HL-60 (cell line): ENCODE measurements at regions not wholly inside any gene's neighbourhood (a gene's known extent, or its start where the extent isn't known, plus 50 kb on each side); places are given as distances from the start of the nearest gene placed in this dataset.

Source experiments
- GABPA ChIP-seq: IDR thresholded peaks from 2 replicates; pipeline ENCODE4 v1.6.1; 2012; ENCODE audit warnings: low read depth
- POLR2AphosphoS5 ChIP-seq: IDR thresholded peaks from 2 replicates; pipeline ENCODE4 v1.6.1; 2012; ENCODE audit warnings: low read depth
- REST ChIP-seq: IDR thresholded peaks from 2 replicates; pipeline ENCODE4 v1.6.1; 2012; ENCODE audit warnings: low read depth; ENCODE audit not compliant: insufficient replicate concordance
- SPI1 ChIP-seq: IDR thresholded peaks from 2 replicates; pipeline ENCODE4 v1.6.1; 2012; ENCODE audit warnings: low read depth, mild to moderate bottlenecking, borderline replicate concordance
- TF ChIP-seq, protein P1 (sequence below): IDR thresholded peaks from one replicate; pipeline ENCODE4 v1.5.1; 2011; ENCODE audit warnings: low read length, control low read depth, inconsistent platforms; ENCODE audit not compliant: insufficient read depth

- TF ChIP-seq, protein P1, sequence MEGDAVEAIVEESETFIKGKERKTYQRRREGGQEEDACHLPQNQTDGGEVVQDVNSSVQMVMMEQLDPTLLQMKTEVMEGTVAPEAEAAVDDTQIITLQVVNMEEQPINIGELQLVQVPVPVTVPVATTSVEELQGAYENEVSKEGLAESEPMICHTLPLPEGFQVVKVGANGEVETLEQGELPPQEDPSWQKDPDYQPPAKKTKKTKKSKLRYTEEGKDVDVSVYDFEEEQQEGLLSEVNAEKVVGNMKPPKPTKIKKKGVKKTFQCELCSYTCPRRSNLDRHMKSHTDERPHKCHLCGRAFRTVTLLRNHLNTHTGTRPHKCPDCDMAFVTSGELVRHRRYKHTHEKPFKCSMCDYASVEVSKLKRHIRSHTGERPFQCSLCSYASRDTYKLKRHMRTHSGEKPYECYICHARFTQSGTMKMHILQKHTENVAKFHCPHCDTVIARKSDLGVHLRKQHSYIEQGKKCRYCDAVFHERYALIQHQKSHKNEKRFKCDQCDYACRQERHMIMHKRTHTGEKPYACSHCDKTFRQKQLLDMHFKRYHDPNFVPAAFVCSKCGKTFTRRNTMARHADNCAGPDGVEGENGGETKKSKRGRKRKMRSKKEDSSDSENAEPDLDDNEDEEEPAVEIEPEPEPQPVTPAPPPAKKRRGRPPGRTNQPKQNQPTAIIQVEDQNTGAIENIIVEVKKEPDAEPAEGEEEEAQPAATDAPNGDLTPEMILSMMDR: no peak
- no peak for TF ChIP-seq REST
- TF ChIP-seq SPI1: no peak
- TF ChIP-seq POLR2AphosphoS5: no peak
- TF ChIP-seq GABPA: no peak
Observed at GRCh38 chr11:23320131-23320530, 459.9 kb upstream of the CCDC179 start.
